AG09309 (cell line): ENCODE measurements at regions not wholly inside any gene's neighbourhood (a gene's known extent, or its start where the extent isn't known, plus 50 kb on each side); places are given as distances from the start of the nearest gene placed in this dataset.

ENCODE experiments used
- DNase-seq: peaks from one replicate; pipeline ENCODE4 v3.0.0-alpha.2; 2010; ENCODE audit warnings: low read depth
- H3K4me3 ChIP-seq: 2 replicates; pipeline ENCODE4 v1.5.1; 2011; ENCODE audit warnings: mild to moderate bottlenecking, low read depth, low read length, moderate library complexity; ENCODE audit not compliant: control insufficient read depth
- TF ChIP-seq, protein P1 (sequence below): IDR thresholded peaks from 2 replicates; pipeline ENCODE4 v1.5.1; 2011; ENCODE audit warnings: mild to moderate bottlenecking, low read depth, low read length, inconsistent platforms; ENCODE audit not compliant: insufficient read depth, control insufficient read depth; ENCODE audit errors: missing control alignments

DNA sequence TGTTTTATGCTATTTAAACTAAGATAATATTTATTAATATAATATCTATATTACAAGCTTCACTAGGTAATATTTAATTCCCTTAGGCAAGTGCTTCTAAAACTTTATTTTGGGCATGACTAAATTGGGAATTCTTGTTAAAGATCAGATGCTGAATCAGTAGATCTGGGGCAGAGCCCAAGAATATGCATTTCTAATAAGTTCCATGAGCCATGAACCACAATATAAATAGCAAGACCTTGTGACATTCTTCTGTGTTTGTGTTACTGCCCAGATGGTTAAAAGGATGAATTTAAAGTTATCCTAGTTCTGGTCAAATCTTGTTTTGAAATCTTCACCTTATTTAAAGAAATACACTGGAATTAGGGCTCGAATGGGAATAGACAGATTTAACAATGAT is 258.4 kb upstream of the CACNA2D1 start:
- no peak overlapping the region for H3K4me3 ChIP-seq
- no peak for DNase-seq
- TF ChIP-seq, protein P1, sequence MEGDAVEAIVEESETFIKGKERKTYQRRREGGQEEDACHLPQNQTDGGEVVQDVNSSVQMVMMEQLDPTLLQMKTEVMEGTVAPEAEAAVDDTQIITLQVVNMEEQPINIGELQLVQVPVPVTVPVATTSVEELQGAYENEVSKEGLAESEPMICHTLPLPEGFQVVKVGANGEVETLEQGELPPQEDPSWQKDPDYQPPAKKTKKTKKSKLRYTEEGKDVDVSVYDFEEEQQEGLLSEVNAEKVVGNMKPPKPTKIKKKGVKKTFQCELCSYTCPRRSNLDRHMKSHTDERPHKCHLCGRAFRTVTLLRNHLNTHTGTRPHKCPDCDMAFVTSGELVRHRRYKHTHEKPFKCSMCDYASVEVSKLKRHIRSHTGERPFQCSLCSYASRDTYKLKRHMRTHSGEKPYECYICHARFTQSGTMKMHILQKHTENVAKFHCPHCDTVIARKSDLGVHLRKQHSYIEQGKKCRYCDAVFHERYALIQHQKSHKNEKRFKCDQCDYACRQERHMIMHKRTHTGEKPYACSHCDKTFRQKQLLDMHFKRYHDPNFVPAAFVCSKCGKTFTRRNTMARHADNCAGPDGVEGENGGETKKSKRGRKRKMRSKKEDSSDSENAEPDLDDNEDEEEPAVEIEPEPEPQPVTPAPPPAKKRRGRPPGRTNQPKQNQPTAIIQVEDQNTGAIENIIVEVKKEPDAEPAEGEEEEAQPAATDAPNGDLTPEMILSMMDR: no peak

DNA sequence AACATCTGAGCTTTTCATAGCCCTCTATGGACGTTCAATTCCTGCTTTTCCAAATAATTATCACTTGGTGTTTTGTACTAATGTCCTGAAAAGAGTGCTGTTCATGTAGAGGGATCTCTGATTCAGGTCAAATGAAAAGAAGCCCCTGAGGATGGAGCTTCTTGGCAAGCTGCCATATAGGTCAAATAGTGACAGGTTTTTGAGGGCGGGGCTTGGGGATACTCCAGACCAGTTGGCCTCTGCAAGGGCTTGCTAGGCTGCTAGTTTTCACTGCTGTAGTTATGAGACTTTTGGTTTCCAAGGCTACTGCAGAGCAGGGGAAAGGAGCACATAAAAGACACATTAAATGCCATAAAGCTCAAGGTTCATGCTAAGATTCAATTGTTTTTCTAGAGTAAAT is 257.2 kb upstream of the CACNA2D1 start:
- no peak for DNase-seq

DNA sequence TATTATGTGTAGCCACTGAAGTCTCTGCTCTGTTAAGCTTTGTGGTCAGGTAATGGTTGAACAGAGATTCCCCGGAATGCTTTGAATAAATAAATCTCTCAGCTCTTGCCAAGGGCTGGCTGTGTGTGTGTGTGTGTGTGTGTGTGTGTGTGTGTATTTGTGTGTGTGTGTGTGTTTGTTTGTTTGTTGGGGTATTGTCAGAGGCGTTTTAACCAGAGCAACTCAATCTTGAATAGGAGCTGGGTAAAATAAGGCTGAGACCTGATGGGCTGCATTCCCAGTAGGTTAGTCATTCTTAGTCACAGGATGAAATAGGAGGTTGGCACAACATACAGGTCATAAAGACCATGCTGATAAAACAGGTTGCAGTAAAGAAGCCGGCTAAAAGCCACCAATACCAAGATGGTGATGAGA is 256.2 kb upstream of the CACNA2D1 start:
- TF ChIP-seq, protein P1: no peak
- no peak overlapping the region for H3K4me3 ChIP-seq
- no peak for DNase-seq

More for the DNA sequence above, 257.2 kb upstream of the CACNA2D1 start:
- TF ChIP-seq, protein P1: no peak
- no peak overlapping the region for H3K4me3 ChIP-seq

DNA sequence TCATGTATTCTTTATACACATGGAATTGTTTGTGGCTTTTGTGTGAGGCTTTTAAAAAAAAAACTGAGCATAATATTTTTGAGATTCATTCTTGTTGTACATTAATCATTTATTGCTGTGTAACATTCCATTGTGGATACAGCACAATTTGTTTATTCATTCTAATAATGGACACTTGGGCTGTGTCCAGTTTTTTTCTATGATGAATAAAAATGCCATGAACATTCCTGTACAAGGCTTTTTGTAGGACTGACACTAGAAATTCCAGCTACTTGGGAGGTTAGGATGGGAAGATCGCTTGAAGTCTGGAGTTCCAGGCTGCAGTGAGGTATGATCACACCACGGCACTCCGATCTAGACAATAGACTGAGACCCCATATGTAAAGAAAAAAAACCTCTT is 254.3 kb upstream of the CACNA2D1 start:
- TF ChIP-seq, protein P1: no peak
- no peak overlapping the region for H3K4me3 ChIP-seq
- no peak for DNase-seq

DNA sequence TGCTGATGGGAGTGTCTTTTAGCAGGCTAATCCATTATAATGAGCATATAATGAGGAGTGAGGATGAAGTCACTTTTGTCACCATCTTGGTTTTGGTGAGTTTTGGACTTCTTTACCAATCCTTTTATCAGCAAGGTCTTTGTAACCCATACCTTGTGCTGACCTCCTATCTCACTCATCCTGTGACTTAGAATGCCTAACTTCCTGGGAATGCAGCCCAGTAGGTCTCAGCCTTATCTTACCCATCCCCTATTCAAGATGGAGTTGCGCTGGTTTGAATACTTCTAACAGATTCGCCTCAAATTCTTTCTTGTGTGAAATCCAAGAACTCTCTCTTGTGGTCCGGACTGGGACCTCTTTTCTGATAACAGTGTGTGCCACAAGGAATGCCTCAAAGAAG is 253.1 kb upstream of the CACNA2D1 start:
- DNase-seq: no peak
- TF ChIP-seq, protein P1: no peak
- H3K4me3 ChIP-seq: no peak overlapping the region

DNA sequence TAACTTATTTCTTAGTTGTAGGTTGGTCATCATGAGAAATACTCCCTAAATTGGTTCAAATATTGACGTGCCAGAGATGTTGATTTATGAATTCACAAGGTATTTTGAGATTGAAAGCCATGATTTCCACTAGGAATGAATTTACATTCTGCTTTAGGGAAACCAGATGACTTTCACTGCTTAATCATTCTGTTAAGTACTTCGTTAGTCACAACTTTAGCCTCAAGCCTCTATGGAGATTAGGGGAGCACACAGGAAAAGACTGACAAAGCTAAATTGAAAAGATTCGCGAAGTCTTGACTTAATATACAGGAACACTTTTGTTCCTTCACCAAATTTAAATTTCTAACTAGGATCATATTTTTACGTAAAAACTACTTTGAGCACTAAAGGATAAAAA is 250.4 kb upstream of the CACNA2D1 start:
- TF ChIP-seq, protein P1: no peak
- DNase-seq: no peak
- no peak overlapping the region for H3K4me3 ChIP-seq

DNA sequence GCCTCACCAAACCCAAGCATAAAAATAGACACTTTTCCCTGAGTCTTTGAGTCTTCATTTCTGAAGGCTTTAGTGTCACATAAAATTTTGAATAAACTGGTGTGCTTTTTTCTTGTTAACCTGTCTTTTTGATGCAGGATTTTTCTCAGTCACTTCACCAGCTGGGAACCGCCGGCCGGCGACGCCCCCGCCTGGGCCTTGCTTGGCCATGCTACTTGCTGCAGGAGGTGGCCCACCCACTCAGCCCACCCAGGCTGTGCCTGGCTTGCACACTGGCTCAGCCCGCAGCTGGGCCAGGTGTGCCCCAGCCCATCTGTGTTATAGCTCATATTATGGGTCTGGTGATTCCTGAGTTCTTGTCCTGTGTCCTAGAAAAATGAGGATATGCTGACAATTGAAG is 247.4 kb upstream of the CACNA2D1 start:
- TF ChIP-seq, protein P1: no peak
- no peak for DNase-seq
- H3K4me3 ChIP-seq: no peak overlapping the region
